RWPE1 (cell line): ENCODE measurements at regions not wholly inside any gene's neighbourhood (a gene's known extent, or its start where the extent isn't known, plus 50 kb on each side); places are given as distances from the start of the nearest gene placed in this dataset.
"Not testable (repeated sequence)": the region's sequence is repeated elsewhere in the genome, so short reads cannot be mapped to it uniquely, and the experiment has no call there.

ENCODE experiments used
- CTCF ChIA-PET: fragments of 350-600 bp; sonication (Branson Sonifier 250); formaldehyde crosslinking; extraction: SDS; loops from one replicate; lab custom pipeline; 2021; lab: Yijun Ruan, JAX
- POLR2A ChIA-PET: fragments of 400-600 bp; formaldehyde crosslinking; extraction: SDS; loops from one replicate; lab custom pipeline; 2020; ENCODE audit warnings: antibody characterized with exemption; ENCODE audit not compliant: low non-redundant PET; lab: Yijun Ruan, JAX
- DNase-seq: peaks from one replicate; pipeline ENCODE4 v3.0.0; 2012; ENCODE audit warnings: low spot score
- H3K27ac ChIP-seq: fragments of 450-650 bp; 2 replicates; pipeline ENCODE4 v1.5.1; 2017
- TF ChIP-seq, protein P1 (sequence below): fragments of 450-650 bp; conservative IDR thresholded peaks from 2 replicates; pipeline ENCODE4 v1.5.1; 2017; ENCODE audit warnings: low read depth, mild to moderate bottlenecking

DNA sequence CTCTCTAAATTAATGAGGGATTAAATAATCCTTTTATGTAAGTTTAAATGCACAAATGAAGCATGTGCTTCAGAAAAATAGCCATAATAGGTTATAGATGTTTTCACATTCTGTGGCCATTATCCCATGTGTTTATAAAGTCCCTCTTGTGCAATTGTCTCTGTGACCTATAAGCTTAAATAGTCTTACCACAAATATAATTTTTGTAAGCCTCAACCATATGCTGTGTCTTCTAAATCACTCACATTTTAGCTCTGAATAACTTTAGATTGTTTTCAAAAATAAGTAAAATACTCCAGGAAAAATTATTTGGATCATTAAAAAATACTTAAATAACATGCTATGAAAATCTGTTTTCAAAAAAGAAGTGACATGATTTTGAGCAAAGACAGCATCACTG is 1894.7 kb downstream of the MAT2B start:
- ChIA-PET POLR2A (no interaction called here), CTCF (no interaction called here)
- DNase-seq: no peak
- H3K27ac ChIP-seq: no peak overlapping the region
- TF ChIP-seq, protein P1, sequence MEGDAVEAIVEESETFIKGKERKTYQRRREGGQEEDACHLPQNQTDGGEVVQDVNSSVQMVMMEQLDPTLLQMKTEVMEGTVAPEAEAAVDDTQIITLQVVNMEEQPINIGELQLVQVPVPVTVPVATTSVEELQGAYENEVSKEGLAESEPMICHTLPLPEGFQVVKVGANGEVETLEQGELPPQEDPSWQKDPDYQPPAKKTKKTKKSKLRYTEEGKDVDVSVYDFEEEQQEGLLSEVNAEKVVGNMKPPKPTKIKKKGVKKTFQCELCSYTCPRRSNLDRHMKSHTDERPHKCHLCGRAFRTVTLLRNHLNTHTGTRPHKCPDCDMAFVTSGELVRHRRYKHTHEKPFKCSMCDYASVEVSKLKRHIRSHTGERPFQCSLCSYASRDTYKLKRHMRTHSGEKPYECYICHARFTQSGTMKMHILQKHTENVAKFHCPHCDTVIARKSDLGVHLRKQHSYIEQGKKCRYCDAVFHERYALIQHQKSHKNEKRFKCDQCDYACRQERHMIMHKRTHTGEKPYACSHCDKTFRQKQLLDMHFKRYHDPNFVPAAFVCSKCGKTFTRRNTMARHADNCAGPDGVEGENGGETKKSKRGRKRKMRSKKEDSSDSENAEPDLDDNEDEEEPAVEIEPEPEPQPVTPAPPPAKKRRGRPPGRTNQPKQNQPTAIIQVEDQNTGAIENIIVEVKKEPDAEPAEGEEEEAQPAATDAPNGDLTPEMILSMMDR: no peak

DNA sequence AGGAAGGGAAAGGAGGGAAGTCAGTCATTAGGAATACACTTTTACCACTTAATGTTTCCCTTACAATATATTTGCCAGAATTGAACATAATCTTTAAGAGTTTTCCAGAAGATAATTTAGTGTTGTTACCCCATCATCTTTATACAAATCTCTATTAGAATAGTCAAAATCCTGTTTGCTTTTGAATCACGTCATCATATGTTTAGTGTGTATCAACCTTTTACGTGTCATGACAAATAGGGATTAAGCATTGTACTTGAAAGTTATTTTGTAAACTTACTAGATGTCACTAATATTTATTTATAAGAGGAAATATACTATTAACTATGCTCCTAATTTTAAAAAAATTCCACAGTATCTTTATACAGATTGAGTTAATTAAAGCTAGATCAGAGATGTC is 1899.5 kb downstream of the MAT2B start:
- ChIA-PET CTCF (no interaction called here), POLR2A (no interaction called here)
- TF ChIP-seq, protein P1: no peak
- H3K27ac ChIP-seq: no peak overlapping the region
- DNase-seq: no peak

DNA sequence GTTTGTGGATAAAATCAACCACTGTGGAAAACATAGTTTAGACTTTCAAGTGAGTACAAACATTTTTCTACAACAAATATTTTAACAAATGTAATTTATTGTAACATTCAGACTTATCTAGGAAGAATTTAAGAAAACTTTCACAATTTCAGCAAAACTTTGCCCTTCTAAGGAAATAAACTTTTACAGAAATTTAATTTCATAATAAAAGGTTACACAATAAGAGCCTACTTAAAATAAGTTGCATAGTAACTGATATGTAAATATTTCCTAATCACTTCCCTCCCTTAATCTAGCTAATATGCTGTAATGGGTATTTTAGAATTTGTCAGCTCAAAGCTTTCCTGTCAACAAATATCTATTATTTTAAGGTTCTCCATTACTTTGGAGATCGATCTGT is 1899.9 kb downstream of the MAT2B start:
- H3K27ac ChIP-seq: no peak overlapping the region
- POLR2A ChIA-PET: no interaction called here
- CTCF ChIA-PET: interaction anchor here (0.6 kb wide), 1 partner anchor 81 kb away, joined by 5 read pairs; no protein-coding TSS in a partner anchor
- TF ChIP-seq, protein P1: no peak
- no peak for DNase-seq

DNA sequence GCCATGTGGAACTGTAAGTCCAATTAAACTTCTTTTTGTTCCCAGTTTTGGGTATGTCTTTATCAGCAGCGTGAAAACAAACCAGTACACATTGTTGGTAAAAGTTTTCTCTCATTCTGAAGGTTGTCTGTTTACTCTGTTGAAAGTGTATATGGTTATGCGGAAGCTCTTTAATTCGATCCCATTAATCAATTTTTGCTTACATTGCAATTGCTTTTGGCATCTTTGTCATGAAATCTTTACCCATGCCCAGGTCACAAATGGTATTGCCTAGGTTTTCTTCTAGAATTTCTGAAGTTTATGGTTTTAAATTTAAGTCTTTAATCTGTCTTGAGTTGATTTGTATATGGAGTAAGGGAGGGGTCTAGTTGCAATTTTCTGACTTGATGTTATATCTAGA is 1901.9 kb downstream of the MAT2B start:
- no peak overlapping the region for H3K27ac ChIP-seq
- TF ChIP-seq, protein P1: no peak
- ChIA-PET POLR2A (no interaction called here), CTCF (no interaction called here)
- DNase-seq: no peak

GRCh38 chr5:165410476-165410875 is 1905.1 kb downstream of the MAT2B start:
- TF ChIP-seq, protein P1: no peak
- POLR2A ChIA-PET: no interaction called here
- CTCF ChIA-PET: no interaction called here
- DNase-seq: no peak
- no peak overlapping the region for H3K27ac ChIP-seq

DNA sequence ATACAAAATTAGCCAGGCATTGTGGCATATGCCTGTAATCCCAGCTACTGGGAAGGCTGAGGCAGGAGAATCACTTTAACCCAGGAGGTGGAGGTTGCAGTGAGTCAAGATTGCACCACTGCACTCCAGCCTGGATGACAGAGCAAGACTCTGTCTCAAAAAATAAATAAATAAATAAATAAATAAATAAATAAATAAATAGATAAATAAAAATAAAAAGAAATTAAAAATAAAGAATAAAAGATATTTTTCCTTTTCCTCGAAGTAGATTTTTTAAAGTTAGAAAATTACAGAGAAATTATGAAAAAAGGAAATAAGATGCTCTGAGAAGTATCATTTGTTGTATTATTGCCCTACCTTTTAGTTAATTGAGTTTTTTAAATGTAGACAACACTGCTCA is 1906.1 kb downstream of the MAT2B start:
- H3K27ac ChIP-seq, DNase-seq, CTCF ChIA-PET, POLR2A ChIA-PET: not testable (repeated sequence)

DNA sequence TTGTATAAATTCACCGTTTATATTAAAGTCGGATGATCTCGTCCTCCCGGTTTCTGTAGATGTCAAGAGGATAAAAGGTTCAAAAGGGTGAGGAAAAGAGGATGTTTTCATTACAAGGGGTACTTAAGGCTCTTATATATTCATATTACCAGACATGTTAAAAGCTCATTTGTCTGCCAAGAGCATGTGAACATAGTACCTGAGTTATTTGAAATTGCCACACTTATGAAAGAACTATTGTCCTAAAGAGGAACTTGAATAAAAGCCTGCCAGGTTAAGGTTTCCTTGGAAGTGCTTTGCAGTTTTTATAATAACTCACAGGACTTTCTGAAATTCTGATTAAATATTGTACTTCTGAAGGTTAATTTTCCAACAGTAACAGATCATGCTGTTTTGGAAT is 1915.1 kb downstream of the MAT2B start:
- H3K27ac ChIP-seq: no peak overlapping the region
- POLR2A ChIA-PET: interaction anchor here (0.6 kb wide), 1 partner anchor 157 kb away, joined by 3 read pairs; no protein-coding TSS in a partner anchor
- CTCF ChIA-PET: no interaction called here
- TF ChIP-seq, protein P1: no peak
- DNase-seq: no peak
